ENCODE measurements at regions not wholly inside any gene's neighbourhood (a gene's known extent, or its start where the extent isn't known, plus 50 kb on each side); places are given as distances from the start of the nearest gene placed in this dataset.

GRCh38 chr6:5898102-5898501 is 108.6 kb downstream of the NRN1 start (continued):
- TF ChIP-seq USF1 (IDR thresholded peaks at IDR 0.05; ENCODE audit: borderline replicate concordance, low read depth): no peak

GRCh38 chr6:5896476-5897200 is 110.1 kb downstream of the NRN1 start:
- Histone ChIP-seq H3K4me1 (ENCODE audit: control insufficient read depth in 1 of 2, insufficient read depth in 2 of 2, low read depth in 1 of 2, low read length in 1 of 2) (peaks cover 0 to 4% of the 10 kb centered on the region in 2 experiments; a peak in 1 of 4 replicates), H2AFZ (ENCODE audit: low read depth) (no peak overlapping the region), H3K4me2 (no peak overlapping the region), H3K36me3 (replicated peaks in 1 of 2; ENCODE audit: control insufficient read depth in 1 of 2, insufficient read depth in 2 of 2, low read length in 1 of 2) (no peaks in the 10 kb centered on the region), H3K9ac (no peak overlapping the region), H3K9me2 (no peaks in the 10 kb centered on the region), H3K79me2 (ENCODE audit: insufficient read depth) (no peaks in the 10 kb centered on the region), H3F3A (replicated peaks; ENCODE audit: insufficient read depth) (no peaks in the 10 kb centered on the region), H3K27me3 (ENCODE audit: insufficient read depth) (no peaks in the 10 kb centered on the region), H3K9me3 (no peaks in the 10 kb centered on the region), H4K20me1 (ENCODE audit: insufficient read depth) (no peaks in the 10 kb centered on the region), H3K27ac (ENCODE audit: low read depth in 2 of 2, low read length in 1 of 2) (no peak overlapping the region), H3K4me3 (ENCODE audit: low read depth in 2 of 2, low read length in 1 of 2) (no peak overlapping the region)
- ChIA-PET POLR2A (no interaction called here), CTCF (no interaction called here)
- DNase-seq: no peak
- 57% methylated on average over 12 of the region's 12 CpGs for WGBS (ENCODE audit: low lambda C conversion rate)
- TF ChIP-seq GABPA (IDR thresholded peaks at IDR 0.05; ENCODE audit: low read depth): no peak
- TF ChIP-seq FOSL2 (IDR thresholded peaks at IDR 0.05; ENCODE audit: borderline replicate concordance, low read depth): no peak
- no peak for TF ChIP-seq TAF1 (IDR thresholded peaks at IDR 0.05; ENCODE audit: borderline replicate concordance, low read depth, low read length)

- ChIA-PET POLR2A (no interaction called here), CTCF (interaction anchor here (0.6 to 1.6 kb wide), 2 partner anchors 135 to 424 kb away, joined by 3 to 5 read pairs; no protein-coding TSS in a partner anchor)
- H3K9ac ChIP-seq: no peak overlapping the region
- no peak for DNase-seq
- H3K36me3 ChIP-seq (replicated peaks in 1 of 2; ENCODE audit: control insufficient read depth in 1 of 2, insufficient read depth in 2 of 2, low read length in 1 of 2): no peaks in the 10 kb centered on the region
- no peak overlapping the region for H3K4me3 ChIP-seq (ENCODE audit: low read depth in 2 of 2, low read length in 1 of 2)
- no peak overlapping the region for H3K27ac ChIP-seq (ENCODE audit: low read depth in 2 of 2, low read length in 1 of 2)
- no peaks in the 10 kb centered on the region for H4K20me1 ChIP-seq (ENCODE audit: insufficient read depth)
- peaks cover 0 to 4% of the 10 kb centered on the region in 2 experiments; a peak in 1 of 4 replicates for H3K4me1 ChIP-seq (ENCODE audit: control insufficient read depth in 1 of 2, insufficient read depth in 2 of 2, low read depth in 1 of 2, low read length in 1 of 2)
- no peaks in the 10 kb centered on the region for H3K9me3 ChIP-seq
- H3F3A ChIP-seq (replicated peaks; ENCODE audit: insufficient read depth): no peaks in the 10 kb centered on the region
- no peaks in the 10 kb centered on the region for H3K79me2 ChIP-seq (ENCODE audit: insufficient read depth)
- no peaks in the 10 kb centered on the region for H3K9me2 ChIP-seq
- 78% methylated on average over 4 of the region's 4 CpGs for WGBS (ENCODE audit: low lambda C conversion rate)
- H2AFZ ChIP-seq (ENCODE audit: low read depth): no peak overlapping the region
- H3K27me3 ChIP-seq (ENCODE audit: insufficient read depth): no peaks in the 10 kb centered on the region
- no peak overlapping the region for H3K4me2 ChIP-seq
- TF ChIP-seq JUND (IDR thresholded peaks at IDR 0.05): no peak
- no peak for TF ChIP-seq SIN3A (IDR thresholded peaks at IDR 0.05; ENCODE audit: borderline replicate concordance, low read depth, low read length)
- no peak for TF ChIP-seq IRF3 (IDR thresholded peaks at IDR 0.05; ENCODE audit: low read depth, low read length)
- no peak for TF ChIP-seq EP300 (IDR thresholded peaks at IDR 0.05; ENCODE audit: borderline replicate concordance in 1 of 2, low read depth in 1 of 2, low read length in 1 of 2)
- TF ChIP-seq NFIC (IDR thresholded peaks at IDR 0.05; ENCODE audit: borderline replicate concordance): no peak
- no peak for TF ChIP-seq GABPA (IDR thresholded peaks at IDR 0.05; ENCODE audit: low read depth)
- TF ChIP-seq GATA2 (CRISPR knock-in tag; IDR thresholded peaks at IDR 0.05): no peak
- no peak for TF ChIP-seq ELF1 (IDR thresholded peaks at IDR 0.05)
- no peak for TF ChIP-seq POLR2AphosphoS5 (IDR thresholded peaks at IDR 0.05; ENCODE audit: low read depth, low read length)
- TF ChIP-seq TCF12 (IDR thresholded peaks at IDR 0.05): no peak
- no peak for TF ChIP-seq REST (IDR thresholded peaks at IDR 0.05; ENCODE audit: low read depth, low read length)
- no peak for TF ChIP-seq MEF2A (IDR thresholded peaks at IDR 0.05; ENCODE audit: borderline replicate concordance, low read depth)
- no peak for TF ChIP-seq PBX3 (IDR thresholded peaks at IDR 0.05)
- no peak for TF ChIP-seq ZBTB33 (IDR thresholded peaks at IDR 0.05; ENCODE audit: borderline replicate concordance, low read depth)
These were observed 112.4 kb downstream of the NRN1 start for GRCh38 chr6:5894357-5894756.

Data from SK-N-SH (cell line).